Fibroblast of skin of right quadriceps (primary cell): ENCODE measurements at regions not wholly inside any gene's neighbourhood (a gene's known extent, or its start where the extent isn't known, plus 50 kb on each side); places are given as distances from the start of the nearest gene placed in this dataset.
"Not testable (repeated sequence)": the region's sequence is repeated elsewhere in the genome, so short reads cannot be mapped to it uniquely, and the experiment has no call there.

Source experiments
- DNase-seq: peaks from one replicate; pipeline ENCODE4 v3.0.0-alpha.2; 2013

GRCh38 chr2:66242099-66242789, 192.7 kb upstream of the MEIS1 start:
- no peak for DNase-seq

GRCh38 chr2:66240286-66240685, 194.6 kb upstream of the MEIS1 start:
- DNase-seq, result no peak

DNA sequence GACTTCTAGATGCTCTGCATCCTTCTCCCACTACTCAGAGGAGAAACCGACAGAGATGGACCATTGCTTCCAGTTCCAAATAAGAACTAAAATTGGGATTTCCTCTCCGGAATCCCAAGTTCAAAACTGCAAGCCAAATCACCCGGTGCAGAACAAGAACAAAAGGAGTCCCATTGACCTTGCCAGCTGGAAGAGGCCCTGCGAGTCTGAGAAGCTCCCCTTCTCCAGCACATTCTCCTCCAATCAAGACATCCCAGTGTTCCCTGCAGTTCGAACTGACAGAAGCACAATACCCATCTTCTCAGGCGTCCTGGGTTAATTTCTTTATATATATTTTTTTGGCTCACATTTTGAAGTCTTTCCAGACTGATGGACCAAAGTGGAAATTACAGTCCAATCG, 195.3 kb upstream of the MEIS1 start:
- DNase-seq, result no peak

- DNase-seq, result no peak
These were observed 197.0 kb upstream of the MEIS1 start for GRCh38 chr2:66237803-66238379.

- no peak for DNase-seq
These were observed 197.8 kb upstream of the MEIS1 start for GRCh38 chr2:66236816-66237802.

DNA sequence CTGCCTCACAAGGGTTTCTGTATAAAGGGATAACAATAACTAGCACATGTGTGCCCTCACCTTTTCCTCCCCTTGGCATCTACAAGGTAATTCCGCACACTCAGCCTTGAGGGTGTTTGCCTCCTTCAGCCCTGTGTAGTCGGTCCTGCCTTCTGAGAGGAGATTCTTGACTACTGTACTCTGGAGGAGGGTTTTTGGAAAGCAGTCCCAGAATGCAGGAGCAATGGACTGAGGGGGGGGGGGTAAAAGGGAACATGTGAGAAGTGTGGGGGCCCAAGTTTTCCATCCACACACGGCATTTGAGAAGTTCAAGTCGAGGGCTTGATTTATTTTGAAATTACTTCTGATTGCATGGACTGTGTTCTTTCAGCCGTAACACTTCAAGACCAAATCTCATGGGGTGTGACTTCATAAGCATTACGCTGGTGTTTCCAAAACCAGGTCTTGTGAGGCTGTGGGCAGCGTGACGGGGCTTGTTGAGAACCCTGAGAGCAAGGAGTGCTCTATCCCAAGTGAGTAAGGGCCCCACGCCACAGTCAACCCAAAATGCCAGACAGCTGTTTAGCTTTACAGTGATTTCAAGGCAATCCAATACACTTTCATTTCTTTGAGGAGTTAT, 198.7 kb upstream of the MEIS1 start:
- no peak for DNase-seq

- no peak for DNase-seq
These were observed 199.5 kb upstream of the MEIS1 start for GRCh38 chr2:66235428-66235827.

GRCh38 chr2:66233981-66234380, 200.9 kb upstream of the MEIS1 start:
- DNase-seq, result no peak

DNA sequence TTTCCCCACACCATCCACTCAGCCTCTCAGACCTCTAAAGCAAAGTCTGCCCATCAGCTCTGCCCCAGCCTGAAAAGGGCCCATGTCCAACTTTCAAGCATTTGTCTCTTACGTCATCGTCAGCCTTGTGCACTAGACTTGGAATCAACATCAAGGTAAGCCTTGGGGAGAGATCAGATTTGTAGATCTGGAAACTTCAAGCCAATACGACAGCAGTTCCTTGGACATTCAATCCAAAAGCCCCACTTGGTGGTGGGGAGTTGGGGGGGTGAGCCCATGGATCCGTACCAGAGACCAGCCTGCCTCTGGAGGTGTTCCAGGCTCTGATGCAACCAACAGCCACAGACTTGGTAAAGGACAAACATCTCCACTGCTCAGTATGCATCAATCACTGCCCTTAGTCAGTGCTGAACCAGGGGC, 206.8 kb upstream of the MEIS1 start:
- DNase-seq, result no peak

DNA sequence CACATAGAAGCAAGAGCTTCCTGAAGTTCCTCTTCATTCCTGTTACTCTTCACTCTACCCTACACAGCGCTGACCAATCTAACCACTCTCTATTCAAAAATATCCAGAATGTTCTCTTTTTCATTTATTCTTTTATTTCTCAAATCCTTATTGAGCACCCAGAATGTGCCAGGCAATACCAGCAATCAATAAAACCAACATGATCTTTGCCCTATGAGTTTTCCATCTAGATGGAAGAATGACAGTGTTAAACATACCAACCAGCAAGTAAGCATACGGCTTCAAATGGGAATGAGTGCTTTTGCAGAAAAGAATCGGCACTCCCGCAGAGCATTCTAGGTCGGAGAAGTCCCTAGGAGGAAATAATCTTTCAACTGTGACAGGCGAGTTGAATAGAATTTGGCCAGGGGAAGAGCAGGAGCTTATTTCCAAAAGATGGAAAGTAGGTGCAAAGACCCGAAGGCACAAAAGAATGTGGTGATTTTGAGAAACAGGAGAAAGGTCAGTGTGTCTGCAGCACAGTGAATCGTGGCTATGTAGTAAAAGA, 217.8 kb upstream of the MEIS1 start:
- no peak for DNase-seq

GRCh38 chr2:66212749-66213148, 222.2 kb upstream of the MEIS1 start:
- DNase-seq, result no peak

DNA sequence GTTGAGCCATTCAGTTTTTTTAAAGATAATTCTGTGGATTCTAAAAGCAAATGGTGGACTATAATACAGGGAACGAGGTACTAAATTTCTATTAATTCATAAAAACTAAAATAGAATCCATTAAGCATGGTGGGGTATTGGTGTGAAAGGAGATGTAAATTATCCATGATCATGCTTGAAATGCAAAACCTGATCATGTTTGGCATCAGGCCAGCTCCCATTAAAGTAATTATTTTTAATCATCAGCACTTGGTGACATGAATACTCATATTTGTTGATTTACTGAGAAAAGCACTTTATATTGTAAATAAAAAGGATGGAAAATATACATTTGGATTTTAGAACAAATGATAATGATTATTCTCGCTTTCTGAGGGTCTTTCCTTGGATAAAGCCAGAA, 232.3 kb upstream of the MEIS1 start:
- no peak for DNase-seq

DNA sequence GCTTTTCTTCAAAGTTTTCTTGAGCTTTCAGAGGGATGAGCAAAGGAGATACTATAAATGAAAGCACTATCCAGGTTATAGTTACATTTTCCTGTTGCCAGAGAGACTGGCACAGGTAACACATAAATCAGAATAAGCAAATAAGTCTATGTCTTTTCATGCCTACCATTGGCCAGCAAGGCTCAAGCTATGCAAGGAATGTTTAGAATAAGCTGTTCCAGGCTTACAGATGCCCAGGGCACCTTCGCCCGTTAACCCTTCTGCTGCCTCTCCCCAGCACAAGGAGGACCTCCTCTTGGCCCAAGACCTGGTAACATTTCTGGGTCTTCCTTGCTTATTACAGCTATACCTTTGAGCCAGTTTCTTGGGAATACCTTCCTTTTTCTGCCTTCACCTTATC, 233.7 kb upstream of the MEIS1 start:
- no peak for DNase-seq

DNA sequence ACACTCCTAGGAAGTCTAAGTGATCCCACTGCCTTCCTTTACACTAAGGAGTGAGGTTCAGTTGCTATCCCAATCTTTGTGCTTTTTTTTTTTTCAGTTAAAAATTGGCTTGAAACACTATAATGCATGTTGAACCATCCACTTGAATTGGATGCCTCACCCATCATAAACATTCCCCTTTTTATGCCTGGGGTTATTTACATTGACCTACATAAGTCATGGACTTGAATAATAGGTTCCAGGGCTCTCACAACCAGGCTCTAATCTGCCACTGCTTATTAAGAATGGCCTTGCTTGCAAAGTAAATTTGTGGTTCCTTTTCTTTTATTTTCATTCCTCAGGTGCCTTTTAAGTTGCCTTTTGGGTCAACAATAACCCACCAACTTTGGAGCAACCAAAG, 236.1 kb upstream of the MEIS1 start:
- no peak for DNase-seq

DNA sequence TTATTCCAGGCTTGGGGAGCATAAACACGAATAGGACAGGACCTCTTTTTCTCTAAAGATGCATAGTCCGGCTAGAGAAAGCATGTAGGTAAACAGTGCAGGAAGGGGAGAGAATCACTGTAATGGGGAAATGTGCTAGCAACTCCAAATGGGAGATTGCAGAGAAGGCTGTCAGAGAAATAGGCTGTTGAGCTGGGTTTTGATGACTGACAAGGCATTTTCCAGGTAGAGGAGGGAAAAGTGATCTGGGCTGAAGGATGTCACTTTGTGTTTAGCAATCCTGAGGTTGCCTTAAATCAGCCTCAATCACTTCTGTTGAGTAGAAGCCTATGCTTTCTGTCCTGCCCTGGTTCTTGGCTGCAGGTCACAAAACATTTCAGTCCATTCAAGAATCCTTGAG, 242.0 kb upstream of the MEIS1 start:
- DNase-seq, result no peak

- DNase-seq, result no peak
These were observed 243.6 kb upstream of the MEIS1 start for GRCh38 chr2:66191311-66191710.

GRCh38 chr2:66189553-66189952, 245.4 kb upstream of the MEIS1 start:
- peak; percentile 11 for DNase-seq

- DNase-seq, result no peak
These were observed 248.4 kb upstream of the MEIS1 start for GRCh38 chr2:66186537-66186936.

DNA sequence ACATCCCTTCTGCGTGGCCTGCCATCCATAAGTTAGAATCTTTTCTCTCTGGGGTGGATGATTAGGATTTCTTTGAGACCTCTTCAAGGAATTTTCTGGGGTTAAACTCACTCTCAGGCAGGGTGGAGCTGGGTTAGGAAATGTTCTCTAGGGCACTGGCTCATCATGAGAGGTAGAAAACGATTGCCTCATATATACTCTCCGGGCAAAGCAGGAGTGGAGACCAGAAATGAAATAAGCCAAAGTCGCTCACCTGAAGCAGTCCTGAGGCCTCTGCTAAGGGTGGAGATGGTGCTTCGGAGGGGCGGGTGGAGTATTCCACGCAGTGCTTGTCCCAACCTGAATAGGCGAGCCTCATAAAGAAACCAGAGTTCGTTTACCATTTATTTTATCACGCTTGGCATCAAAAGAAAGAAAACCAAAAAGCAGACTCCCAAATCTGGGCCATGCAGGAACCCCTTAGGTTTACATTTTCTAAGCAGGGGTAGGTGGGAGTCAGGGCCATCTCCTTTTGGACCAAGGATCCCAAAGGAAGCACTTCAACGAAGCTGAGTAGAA, 249.3 kb upstream of the MEIS1 start:
- no peak for DNase-seq

- DNase-seq, result not testable (repeated sequence)
These were observed 257.7 kb upstream of the MEIS1 start for GRCh38 chr2:66177128-66177796.

DNA sequence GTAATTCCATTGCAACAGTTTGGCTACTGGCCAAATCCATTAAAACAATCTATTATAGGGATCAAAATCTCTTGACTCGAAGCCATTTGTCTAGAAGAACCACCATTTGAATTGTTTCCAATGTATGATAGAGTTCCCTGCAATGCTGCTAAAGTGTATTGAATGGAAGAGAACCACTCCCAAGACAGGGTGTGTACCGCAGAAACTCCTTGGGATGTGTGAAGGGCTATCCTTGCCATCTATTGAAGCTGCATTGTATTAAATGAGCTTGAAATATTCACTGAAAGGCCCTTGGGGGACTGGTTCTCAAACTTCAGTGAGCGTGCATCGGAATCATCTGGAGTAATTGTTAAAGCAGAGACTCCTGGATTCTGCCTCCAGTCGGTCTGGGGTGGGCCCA, 260.4 kb upstream of the MEIS1 start:
- no peak for DNase-seq

- no peak for DNase-seq
These were observed 261.3 kb upstream of the MEIS1 start for GRCh38 chr2:66173645-66174044.
